ENCODE measurements at regions not wholly inside any gene's neighbourhood (a gene's known extent, or its start where the extent isn't known, plus 50 kb on each side); places are given as distances from the start of the nearest gene placed in this dataset.

DNA sequence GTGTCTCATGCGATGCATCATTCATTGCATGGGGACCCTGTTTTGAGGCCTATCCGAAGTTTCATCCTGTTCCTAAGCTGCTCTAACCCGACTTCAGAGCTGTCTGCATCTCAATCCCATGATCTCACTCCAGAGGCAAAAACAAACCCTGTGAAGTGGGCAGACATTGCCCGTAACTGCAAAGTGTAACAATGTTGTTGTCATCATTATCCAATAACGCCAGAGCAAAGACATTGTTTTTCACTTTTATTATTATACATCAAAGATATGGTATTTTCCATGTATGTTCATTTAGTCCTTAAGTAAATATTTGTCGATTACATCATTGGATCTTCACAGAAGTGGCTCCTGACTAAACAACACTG, 246.7 kb downstream of the KLF6 start:
- no peaks in the 10 kb centered on the region for H3K27me3 Mint-ChIP-seq
- no peak overlapping the region for H3K27ac Mint-ChIP-seq
- intact Hi-C loops (cut with micrococcal nuclease): no loop called here
- peaks cover 22% of the 10 kb centered on the region for H3K4me1 Mint-ChIP-seq (ENCODE audit: low read depth)
- no peaks in the 10 kb centered on the region for H3K36me3 Mint-ChIP-seq (ENCODE audit: low read depth)
- no peak overlapping the region for H3K4me3 Mint-ChIP-seq
- no peaks in the 10 kb centered on the region for H3K9me3 Mint-ChIP-seq

DNA sequence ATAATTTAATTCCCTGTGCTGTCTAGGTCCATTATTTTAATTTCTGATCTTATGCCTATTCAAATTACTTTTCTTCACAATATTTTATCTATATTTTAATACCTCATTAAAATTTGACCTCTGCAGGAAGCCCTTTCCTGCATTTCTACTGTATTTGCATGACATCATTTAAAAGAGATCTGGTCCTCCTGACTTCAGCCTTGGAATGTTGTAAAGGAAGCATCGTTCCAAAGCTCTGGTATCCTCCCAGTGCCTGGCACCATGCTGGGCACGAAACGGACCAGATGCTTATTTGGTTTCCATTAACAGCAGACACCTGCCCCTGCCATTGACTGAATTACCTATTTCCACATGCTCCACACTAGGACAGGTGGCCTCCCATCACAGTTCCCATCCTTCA, 247.5 kb downstream of the KLF6 start:
- Mint-ChIP-seq H3K4me3 (no peak overlapping the region), H3K9me3 (no peaks in the 10 kb centered on the region), H3K36me3 (ENCODE audit: low read depth) (no peaks in the 10 kb centered on the region), H3K27me3 (no peaks in the 10 kb centered on the region), H3K27ac (no peak overlapping the region), H3K4me1 (ENCODE audit: low read depth) (peaks cover 19% of the 10 kb centered on the region)
- intact Hi-C loops (cut with micrococcal nuclease): no loop called here

DNA sequence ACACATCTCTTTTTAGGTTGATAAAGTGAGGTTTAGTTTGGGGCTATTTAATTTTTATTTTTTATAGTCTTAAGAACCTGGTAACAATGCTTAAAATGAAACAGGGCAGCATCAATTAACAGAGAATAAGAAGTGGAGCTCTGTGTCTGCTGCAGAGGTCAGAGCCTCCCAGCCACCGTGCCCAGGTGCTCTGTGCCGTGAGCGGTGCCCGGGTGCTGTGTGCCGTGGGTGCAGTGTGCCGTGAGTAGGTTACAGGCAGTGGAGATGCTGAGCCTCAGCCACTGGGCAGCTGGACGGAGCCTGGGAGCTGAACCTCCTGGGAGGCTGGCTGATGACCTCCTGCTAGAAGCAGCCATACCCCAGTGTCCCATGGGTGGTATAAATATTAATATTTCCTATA, 250.0 kb downstream of the KLF6 start:
- no peak overlapping the region for H3K4me3 Mint-ChIP-seq

DNA sequence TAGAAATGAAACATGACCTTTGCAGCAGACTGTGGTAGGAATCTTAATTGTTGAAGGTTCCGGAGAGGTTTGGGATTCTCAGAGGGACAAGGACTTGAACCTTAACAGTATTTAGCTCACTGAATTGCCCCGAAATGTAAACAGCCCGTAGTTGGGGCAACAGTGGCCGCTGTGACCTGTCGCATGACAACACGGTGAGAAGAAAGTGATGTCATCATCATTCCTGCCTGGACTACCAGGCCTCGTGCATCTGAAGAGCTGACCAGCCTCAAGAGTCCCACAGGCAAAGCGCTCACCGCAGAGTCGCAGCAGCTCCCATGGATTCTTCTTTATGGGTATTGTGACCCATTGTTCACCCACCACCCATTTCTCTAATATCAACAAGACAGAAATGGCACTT, 250.6 kb downstream of the KLF6 start:
- no peak overlapping the region for H3K4me3 Mint-ChIP-seq
- H3K36me3 Mint-ChIP-seq (ENCODE audit: low read depth): no peaks in the 10 kb centered on the region
- no peaks in the 10 kb centered on the region for H3K9me3 Mint-ChIP-seq
- H3K27ac Mint-ChIP-seq: no peak overlapping the region
- intact Hi-C loops (cut with micrococcal nuclease): no loop called here
- H3K27me3 Mint-ChIP-seq: peaks cover 7% of the 10 kb centered on the region
- peaks cover 14% of the 10 kb centered on the region for H3K4me1 Mint-ChIP-seq (ENCODE audit: low read depth)

More for the DNA sequence above, 250.0 kb downstream of the KLF6 start:
- Mint-ChIP-seq H3K36me3 (ENCODE audit: low read depth) (no peaks in the 10 kb centered on the region), H3K4me1 (ENCODE audit: low read depth) (peaks cover 16% of the 10 kb centered on the region), H3K9me3 (no peaks in the 10 kb centered on the region), H3K27ac (no peak overlapping the region), H3K27me3 (peaks cover 3% of the 10 kb centered on the region)
- intact Hi-C loops (cut with micrococcal nuclease): no loop called here

DNA sequence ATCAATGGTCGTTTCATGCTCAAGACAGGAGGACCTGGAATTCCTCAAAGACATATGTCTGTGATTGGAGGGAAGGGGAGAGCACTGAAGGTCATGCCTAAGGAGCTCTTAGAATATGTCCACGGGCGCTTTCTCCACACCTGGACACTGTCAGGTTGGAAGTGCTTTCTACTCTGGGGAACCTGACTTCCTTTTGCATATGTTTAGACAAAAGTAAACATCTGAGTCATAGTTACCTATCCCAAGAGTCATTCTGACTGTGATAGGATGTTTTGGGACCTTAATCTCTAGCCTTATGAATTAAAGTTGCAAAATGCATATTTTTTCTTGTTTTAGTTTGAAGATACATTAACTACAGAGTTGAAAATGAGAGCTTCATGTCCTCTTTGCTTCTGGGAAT, 251.7 kb downstream of the KLF6 start:
- peaks cover 9% of the 10 kb centered on the region for H3K27me3 Mint-ChIP-seq
- peak overlapping the region; percentile 6 for H3K27ac Mint-ChIP-seq
- H3K4me3 Mint-ChIP-seq: no peak overlapping the region
- peaks cover 6% of the 10 kb centered on the region for H3K4me1 Mint-ChIP-seq (ENCODE audit: low read depth)
- intact Hi-C loops (cut with micrococcal nuclease): no loop called here
- H3K36me3 Mint-ChIP-seq (ENCODE audit: low read depth): no peaks in the 10 kb centered on the region
- H3K9me3 Mint-ChIP-seq: no peaks in the 10 kb centered on the region

DNA sequence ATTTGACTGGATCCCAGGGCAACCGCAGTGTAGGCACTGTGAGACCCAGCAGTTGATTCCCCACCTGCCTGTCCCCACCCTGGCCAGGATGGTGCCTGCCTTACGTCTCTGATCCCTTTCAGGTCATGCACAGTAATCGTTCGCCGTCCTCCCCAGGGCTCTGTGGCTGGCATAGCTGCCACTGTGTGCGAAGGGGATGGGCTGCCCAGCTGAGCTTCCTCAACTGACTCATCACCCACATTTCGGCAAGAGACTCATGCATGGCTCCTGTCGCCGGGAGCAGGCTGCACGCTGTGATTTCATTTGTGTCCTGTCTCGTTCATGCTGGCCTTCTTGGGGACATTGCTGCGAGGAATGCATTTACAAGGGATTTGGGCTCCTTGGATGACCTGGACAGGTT, 252.4 kb downstream of the KLF6 start:
- Mint-ChIP-seq H3K27me3 (peaks cover 9% of the 10 kb centered on the region), H3K27ac (peak overlapping the region; percentile 6), H3K36me3 (ENCODE audit: low read depth) (no peaks in the 10 kb centered on the region), H3K4me1 (ENCODE audit: low read depth) (peaks cover 6% of the 10 kb centered on the region), H3K9me3 (no peaks in the 10 kb centered on the region), H3K4me3 (no peak overlapping the region)
- intact Hi-C loops (cut with micrococcal nuclease): no loop called here

DNA sequence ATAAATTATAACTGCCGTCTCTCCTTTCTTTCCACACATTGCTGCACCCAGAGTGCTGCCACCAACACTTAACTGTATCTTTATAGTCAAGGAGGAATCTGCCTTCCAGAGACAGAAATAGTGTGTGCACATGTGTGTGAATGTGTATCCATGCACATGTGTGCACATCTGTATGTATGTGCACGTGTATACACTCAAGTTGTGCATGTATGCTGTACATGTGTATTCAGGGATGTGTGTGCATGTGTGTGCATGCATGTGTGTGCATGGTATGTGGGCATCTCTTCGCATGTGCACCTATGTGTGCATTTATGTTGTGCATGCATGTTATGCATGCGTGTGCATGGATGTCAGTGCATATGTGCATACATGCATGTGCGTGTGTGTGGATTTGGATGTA, 253.3 kb downstream of the KLF6 start:
- H3K4me1 Mint-ChIP-seq (ENCODE audit: low read depth): peaks cover 6% of the 10 kb centered on the region
- intact Hi-C loops (cut with micrococcal nuclease): no loop called here
- no peak overlapping the region for H3K4me3 Mint-ChIP-seq
- H3K27me3 Mint-ChIP-seq: peaks cover 9% of the 10 kb centered on the region
- no peaks in the 10 kb centered on the region for H3K36me3 Mint-ChIP-seq (ENCODE audit: low read depth)
- H3K9me3 Mint-ChIP-seq: no peaks in the 10 kb centered on the region
- H3K27ac Mint-ChIP-seq: no peak overlapping the region

DNA sequence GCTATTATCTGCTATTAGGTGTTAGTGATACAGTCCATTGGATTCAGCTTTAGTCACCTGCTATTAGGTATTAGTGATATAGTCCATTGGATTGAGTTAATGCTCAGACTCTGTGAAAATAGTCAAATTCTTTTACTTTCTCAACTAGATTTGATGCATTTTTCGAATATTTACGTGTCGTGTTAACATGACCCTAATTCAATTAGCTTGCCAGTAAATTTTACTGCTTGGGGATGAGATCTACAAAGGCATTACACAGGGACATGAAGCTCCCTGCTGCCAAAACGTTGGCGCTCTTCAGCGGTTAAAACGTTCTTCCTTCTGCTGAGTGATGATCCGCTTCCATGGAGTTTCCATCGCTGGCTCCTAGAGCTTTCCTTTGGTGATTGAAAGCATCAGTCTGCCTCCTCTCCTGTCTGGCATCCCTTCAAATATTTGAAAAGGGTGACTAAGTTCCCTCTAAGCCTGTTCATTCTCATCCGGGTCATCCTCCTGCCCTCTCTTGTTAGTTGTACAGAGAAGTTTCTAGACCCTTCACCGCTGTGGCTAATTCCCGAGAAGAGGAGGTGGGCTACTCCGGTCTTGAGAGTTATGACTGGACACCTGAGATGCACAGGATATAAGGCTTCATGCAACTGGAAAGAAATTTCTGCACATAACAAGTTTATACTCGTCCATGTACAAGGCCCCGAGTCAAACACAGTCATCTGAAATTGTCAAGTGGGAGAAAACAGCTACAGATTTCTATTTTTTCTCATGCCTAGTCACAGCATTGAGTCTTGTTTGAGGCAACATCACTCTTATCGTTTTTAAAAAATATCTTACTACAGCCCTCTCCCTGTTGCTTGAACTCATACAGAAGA, 254.0 kb downstream of the KLF6 start:
- intact Hi-C loops (cut with micrococcal nuclease): no loop called here
- Mint-ChIP-seq H3K4me3 (no peak overlapping the region), H3K27me3 (peaks cover 9% of the 10 kb centered on the region), H3K4me1 (ENCODE audit: low read depth) (peaks cover 8% of the 10 kb centered on the region), H3K27ac (no peak overlapping the region), H3K36me3 (ENCODE audit: low read depth) (no peaks in the 10 kb centered on the region), H3K9me3 (no peaks in the 10 kb centered on the region)

DNA sequence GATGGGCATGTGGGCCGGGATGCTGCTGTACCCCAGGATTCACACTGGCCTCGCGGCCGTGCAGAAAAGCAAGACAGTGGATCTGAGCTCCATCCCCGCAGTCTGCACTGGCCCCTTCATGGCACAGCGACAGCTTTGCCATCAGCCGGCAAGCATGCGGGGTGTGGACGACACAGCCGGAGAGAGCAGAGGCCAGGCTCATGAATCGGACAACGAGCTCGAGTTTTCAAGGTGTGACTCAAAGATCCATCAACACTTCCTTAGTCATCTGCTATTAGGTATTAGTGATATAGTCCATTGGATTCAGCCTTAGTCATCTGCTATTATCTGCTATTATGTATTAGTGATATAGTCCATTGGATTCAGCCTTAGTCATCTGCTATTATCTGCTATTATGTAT, 254.7 kb downstream of the KLF6 start:
- H3K9me3 Mint-ChIP-seq: no peaks in the 10 kb centered on the region
- H3K36me3 Mint-ChIP-seq (ENCODE audit: low read depth): no peaks in the 10 kb centered on the region
- H3K27me3 Mint-ChIP-seq: peaks cover 9% of the 10 kb centered on the region
- no peak overlapping the region for H3K27ac Mint-ChIP-seq
- intact Hi-C loops (cut with micrococcal nuclease): no loop called here
- H3K4me1 Mint-ChIP-seq (ENCODE audit: low read depth): peaks cover 15% of the 10 kb centered on the region
- H3K4me3 Mint-ChIP-seq: no peak overlapping the region

DNA sequence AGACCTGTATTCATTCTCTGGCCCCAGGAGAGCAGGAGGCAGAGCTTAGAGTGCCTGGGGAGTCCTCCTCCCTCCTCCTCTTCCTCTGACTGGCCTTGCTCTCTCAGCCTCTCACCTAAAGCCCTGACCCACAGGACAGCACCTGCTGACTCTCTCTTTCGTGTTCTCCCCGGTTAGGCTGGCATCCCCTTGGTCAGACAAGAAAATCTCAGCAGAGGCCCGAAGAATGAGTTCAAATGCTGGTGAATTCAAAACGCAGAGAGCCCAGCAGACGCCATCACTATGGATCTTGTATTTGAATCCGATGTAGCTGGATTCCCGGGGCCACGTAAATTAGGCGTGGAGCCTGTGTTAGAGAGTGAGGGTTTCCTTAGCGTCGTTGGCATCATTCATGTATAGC, 255.3 kb downstream of the KLF6 start:
- H3K36me3 Mint-ChIP-seq (ENCODE audit: low read depth): no peaks in the 10 kb centered on the region

DNA sequence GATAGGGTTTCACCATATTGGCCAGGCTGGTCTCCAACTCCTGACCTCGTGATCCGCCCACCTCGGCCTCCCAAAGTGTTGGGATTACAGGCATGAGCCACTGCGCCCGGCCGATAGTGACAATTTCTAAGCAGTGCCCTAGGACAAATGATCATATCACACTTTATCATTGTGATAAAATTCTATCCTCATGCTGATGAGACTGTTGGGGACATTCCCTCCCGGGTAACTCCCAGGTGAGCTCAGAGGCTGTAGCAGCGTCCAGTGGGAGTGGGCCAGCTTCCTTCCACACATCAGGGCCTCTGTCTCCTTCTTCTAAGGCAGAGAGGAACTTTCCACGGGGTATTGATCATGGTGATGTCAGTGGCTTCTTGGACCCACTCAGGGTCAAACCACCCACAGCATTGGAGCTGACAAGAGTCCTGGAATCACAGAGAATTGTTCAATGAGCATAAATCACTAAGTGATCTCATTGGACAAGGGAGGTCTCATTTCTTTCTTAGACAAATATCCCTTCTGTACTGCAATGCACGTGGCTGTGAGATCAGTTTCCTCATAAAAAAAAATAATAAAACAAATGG, 256.1 kb downstream of the KLF6 start:
- peaks cover 20% of the 10 kb centered on the region for H3K4me1 Mint-ChIP-seq (ENCODE audit: low read depth)
- no peaks in the 10 kb centered on the region for H3K36me3 Mint-ChIP-seq (ENCODE audit: low read depth)
- intact Hi-C loops (cut with micrococcal nuclease): no loop called here
- H3K27ac Mint-ChIP-seq: no peak overlapping the region
- no peak overlapping the region for H3K4me3 Mint-ChIP-seq
- no peaks in the 10 kb centered on the region for H3K9me3 Mint-ChIP-seq
- peaks cover 9% of the 10 kb centered on the region for H3K27me3 Mint-ChIP-seq

More for the DNA sequence above, 255.3 kb downstream of the KLF6 start:
- Mint-ChIP-seq H3K4me1 (ENCODE audit: low read depth) (peaks cover 16% of the 10 kb centered on the region), H3K4me3 (no peak overlapping the region), H3K27me3 (peaks cover 9% of the 10 kb centered on the region), H3K27ac (no peak overlapping the region), H3K9me3 (no peaks in the 10 kb centered on the region)
- intact Hi-C loops (cut with micrococcal nuclease): no loop called here

DNA sequence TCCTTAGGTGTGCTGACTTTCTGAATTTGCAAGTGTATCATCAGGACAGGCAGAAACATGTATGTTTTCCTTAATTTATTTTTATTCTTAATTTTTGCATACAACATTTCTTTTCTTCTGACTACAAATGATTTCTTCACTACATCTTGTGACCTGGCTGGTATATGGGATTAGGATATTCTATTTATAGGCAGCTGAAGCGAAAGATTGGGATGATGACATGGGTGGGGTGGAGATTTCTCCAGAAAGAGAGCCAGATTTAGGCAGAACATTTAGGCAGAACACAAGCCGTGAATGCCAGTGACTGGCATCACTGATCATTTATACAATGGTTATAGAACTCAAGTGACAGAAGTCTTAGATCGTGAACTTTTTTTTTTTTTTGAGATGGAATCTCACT, 256.7 kb downstream of the KLF6 start:
- H3K9me3 Mint-ChIP-seq: no peaks in the 10 kb centered on the region

DNA sequence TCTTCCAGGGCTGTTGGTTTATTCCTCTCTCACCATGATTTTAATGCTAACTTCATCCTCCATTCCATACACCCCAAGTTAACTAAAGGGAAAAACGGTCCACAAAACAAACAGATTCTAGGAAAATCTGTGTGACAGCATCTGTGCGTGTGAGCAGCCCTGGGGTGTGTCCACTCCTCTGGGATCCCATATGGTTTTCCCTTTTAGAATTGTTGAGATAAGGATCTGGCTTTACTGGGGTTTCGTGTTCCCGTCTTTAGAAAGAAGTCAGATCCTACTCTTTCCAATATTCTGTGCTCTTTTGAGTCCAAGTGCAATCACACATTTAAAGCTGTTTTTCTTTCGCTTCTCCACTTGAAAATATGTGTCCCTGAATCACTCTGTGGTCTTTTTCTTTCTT, 257.1 kb downstream of the KLF6 start:
- H3K4me3 Mint-ChIP-seq: no peak overlapping the region
- H3K27ac Mint-ChIP-seq: no peak overlapping the region
- no peaks in the 10 kb centered on the region for H3K9me3 Mint-ChIP-seq
- H3K27me3 Mint-ChIP-seq: peaks cover 9% of the 10 kb centered on the region
- H3K4me1 Mint-ChIP-seq (ENCODE audit: low read depth): peaks cover 21% of the 10 kb centered on the region
- intact Hi-C loops (cut with micrococcal nuclease): no loop called here
- H3K36me3 Mint-ChIP-seq (ENCODE audit: low read depth): no peaks in the 10 kb centered on the region

More for the DNA sequence above, 256.7 kb downstream of the KLF6 start:
- H3K27ac Mint-ChIP-seq: no peak overlapping the region
- no peak overlapping the region for H3K4me3 Mint-ChIP-seq
- intact Hi-C loops (cut with micrococcal nuclease): no loop called here
- H3K36me3 Mint-ChIP-seq (ENCODE audit: low read depth): no peaks in the 10 kb centered on the region
- peaks cover 9% of the 10 kb centered on the region for H3K27me3 Mint-ChIP-seq
- peaks cover 20% of the 10 kb centered on the region for H3K4me1 Mint-ChIP-seq (ENCODE audit: low read depth)

DNA sequence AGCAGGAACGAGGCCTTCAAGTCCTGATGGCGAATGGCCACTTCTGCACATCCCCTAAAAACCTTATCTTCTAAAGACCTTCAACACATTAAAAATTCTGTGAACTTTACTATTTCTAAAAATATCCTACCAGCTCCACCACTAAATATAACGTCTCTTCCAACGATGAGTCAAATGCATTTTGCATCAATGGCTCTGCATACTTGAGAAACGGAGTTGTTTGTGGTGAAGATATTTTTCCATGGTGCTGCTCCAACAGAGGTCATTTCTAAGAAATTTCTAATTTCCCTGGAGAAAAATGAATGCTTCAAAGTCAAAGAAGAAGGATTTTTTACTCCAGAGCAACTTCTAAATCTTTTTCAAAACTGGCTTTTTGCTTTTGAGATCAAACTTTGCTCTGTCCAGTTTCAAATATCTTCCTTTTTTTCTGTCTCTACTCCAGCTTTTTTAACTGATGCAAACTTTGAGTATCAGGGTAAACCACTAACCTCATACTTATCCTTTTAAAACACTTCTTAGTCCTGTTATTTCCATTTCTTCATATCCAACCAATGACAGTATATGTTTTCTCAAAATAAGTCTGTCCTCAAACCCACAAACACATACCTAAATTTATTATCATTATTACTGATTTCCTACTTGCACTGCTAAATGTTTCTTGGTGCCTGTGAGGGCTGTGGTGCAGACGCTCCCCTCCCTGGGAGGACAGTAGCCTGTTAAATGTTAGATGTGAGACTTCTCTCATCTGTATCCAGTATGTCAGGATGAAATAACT, 258.1 kb downstream of the KLF6 start:
- Mint-ChIP-seq H3K27me3 (peaks cover 9% of the 10 kb centered on the region), H3K36me3 (ENCODE audit: low read depth) (no peaks in the 10 kb centered on the region), H3K9me3 (no peaks in the 10 kb centered on the region), H3K4me3 (no peak overlapping the region), H3K4me1 (ENCODE audit: low read depth) (peaks cover 21% of the 10 kb centered on the region), H3K27ac (no peak overlapping the region)
- intact Hi-C loops (cut with micrococcal nuclease): no loop called here
